Activated CD8-positive, alpha-beta memory T cell treated with anti-CD3 and anti-CD28 coated beads, Interleukin-2, amount 50 U/mL, for 48 hours (primary cell): ENCODE measurements at regions not wholly inside any gene's neighbourhood (a gene's known extent, or its start where the extent isn't known, plus 50 kb on each side); places are given as distances from the start of the nearest gene placed in this dataset.

Experiments used
- DNase-seq: peaks from one replicate; pipeline ENCODE4 v3.0.0-alpha.2; 2020

- no peak for DNase-seq
Observed at GRCh38 chr12:76611533-76611932, 52.0 kb upstream of the OSBPL8 start.

- no peak for DNase-seq
Observed at GRCh38 chr12:76614364-76614763, 54.8 kb upstream of the OSBPL8 start.

GRCh38 chr12:76618031-76618430 is 58.5 kb upstream of the OSBPL8 start:
- DNase-seq: no peak

GRCh38 chr12:76621582-76622024 is 62.0 kb upstream of the OSBPL8 start:
- peak; percentile 73 for DNase-seq

- no peak for DNase-seq
Observed at GRCh38 chr12:76622351-76622750, 62.8 kb upstream of the OSBPL8 start.

GRCh38 chr12:76622915-76623314 is 63.3 kb upstream of the OSBPL8 start:
- DNase-seq: no peak

GRCh38 chr12:76623931-76624330 is 64.4 kb upstream of the OSBPL8 start:
- no peak for DNase-seq

GRCh38 chr12:76627346-76628135 is 68.0 kb upstream of the OSBPL8 start:
- DNase-seq: no peak

GRCh38 chr12:76628745-76629144 is 69.2 kb upstream of the OSBPL8 start:
- DNase-seq: no peak

GRCh38 chr12:76631741-76632140 is 72.2 kb upstream of the OSBPL8 start:
- no peak for DNase-seq

- DNase-seq: no peak
Observed at GRCh38 chr12:76633415-76633814, 73.8 kb upstream of the OSBPL8 start.

- DNase-seq: no peak
Observed at GRCh38 chr12:76634133-76634532, 74.6 kb upstream of the OSBPL8 start.

- no peak for DNase-seq
Observed at GRCh38 chr12:76636121-76636692, 76.6 kb upstream of the OSBPL8 start.

- no peak for DNase-seq
Observed at GRCh38 chr12:76637807-76638206, 78.2 kb upstream of the OSBPL8 start.

- no peak for DNase-seq
Observed at GRCh38 chr12:76639646-76640045, 80.1 kb upstream of the OSBPL8 start.

- no peak for DNase-seq
Observed at GRCh38 chr12:76641073-76641472, 81.5 kb upstream of the OSBPL8 start.

GRCh38 chr12:76641961-76642360 is 82.4 kb upstream of the OSBPL8 start:
- DNase-seq: no peak

GRCh38 chr12:76643438-76643837 is 83.9 kb upstream of the OSBPL8 start:
- no peak for DNase-seq

GRCh38 chr12:76644950-76645349 is 85.4 kb upstream of the OSBPL8 start:
- no peak for DNase-seq

- no peak for DNase-seq
Observed at GRCh38 chr12:76645934-76646333, 86.4 kb upstream of the OSBPL8 start.

- DNase-seq: no peak
Observed at GRCh38 chr12:76646366-76646765, 86.8 kb upstream of the OSBPL8 start.

GRCh38 chr12:76649099-76649498 is 89.5 kb upstream of the OSBPL8 start:
- DNase-seq: no peak

GRCh38 chr12:76652402-76652801 is 92.8 kb upstream of the OSBPL8 start:
- no peak for DNase-seq

GRCh38 chr12:76653342-76653741 is 93.8 kb upstream of the OSBPL8 start:
- no peak for DNase-seq

- no peak for DNase-seq
Observed at GRCh38 chr12:76664731-76665130, 99.2 kb upstream of the ZDHHC17 start.
